KG1 (cell line): ENCODE measurements at regions not wholly inside any gene's neighbourhood (a gene's known extent, or its start where the extent isn't known, plus 50 kb on each side); places are given as distances from the start of the nearest gene placed in this dataset.
"Not testable (repeated sequence)": the region's sequence is repeated elsewhere in the genome, so short reads cannot be mapped to it uniquely, and the experiment has no call there.

Source experiments
- DNase-seq: peaks from one replicate; lab custom pipeline; 2025; lab: John Stamatoyannopoulos, UW

GRCh38 chr10:123270221-123270620 lies 116.0 kb downstream of the BUB3 start:
- DNase-seq, result no peak

GRCh38 chr10:123270806-123271205 lies 116.6 kb downstream of the BUB3 start:
- DNase-seq, result no peak

- DNase-seq, result no peak
Observed at GRCh38 chr10:123272171-123272570, 118.0 kb downstream of the BUB3 start.

GRCh38 chr10:123274306-123275135 lies 120.3 kb downstream of the BUB3 start:
- DNase-seq, result no peak

- no peak for DNase-seq
Observed at GRCh38 chr10:123275136-123275564, 120.9 kb downstream of the BUB3 start.

- DNase-seq, result no peak
Observed at GRCh38 chr10:123278445-123278844, 124.2 kb downstream of the BUB3 start.

GRCh38 chr10:123283371-123283770 lies 129.2 kb downstream of the BUB3 start:
- not testable (repeated sequence) for DNase-seq

GRCh38 chr10:123284022-123284421 lies 129.8 kb downstream of the BUB3 start:
- no peak for DNase-seq

GRCh38 chr10:123287594-123288247 lies 133.5 kb downstream of the BUB3 start:
- DNase-seq, result no peak

- no peak for DNase-seq
Observed at GRCh38 chr10:123289432-123289831, 135.2 kb downstream of the BUB3 start.

- no peak for DNase-seq
Observed at GRCh38 chr10:123294109-123294508, 139.9 kb downstream of the BUB3 start.

- DNase-seq, result no peak
Observed at GRCh38 chr10:123294886-123295285, 140.7 kb downstream of the BUB3 start.

- DNase-seq, result no peak
Observed at GRCh38 chr10:123295644-123296043, 141.4 kb downstream of the BUB3 start.

GRCh38 chr10:123297175-123297574 lies 143.0 kb downstream of the BUB3 start:
- no peak for DNase-seq

GRCh38 chr10:123298583-123298982 lies 144.4 kb downstream of the BUB3 start:
- no peak for DNase-seq

GRCh38 chr10:123299598-123299997 lies 145.4 kb downstream of the BUB3 start:
- DNase-seq, result no peak

GRCh38 chr10:123301077-123301857 lies 147.1 kb downstream of the BUB3 start:
- no peak for DNase-seq

GRCh38 chr10:123303581-123304337 lies 149.6 kb downstream of the BUB3 start:
- no peak for DNase-seq

GRCh38 chr10:123305671-123306070 lies 151.5 kb downstream of the BUB3 start:
- no peak for DNase-seq

- no peak for DNase-seq
Observed at GRCh38 chr10:123306290-123306689, 152.1 kb downstream of the BUB3 start.

GRCh38 chr10:123309731-123310130 lies 155.5 kb downstream of the BUB3 start:
- no peak for DNase-seq

GRCh38 chr10:123316776-123317175 lies 162.6 kb downstream of the BUB3 start:
- no peak for DNase-seq
